EL (cell line): ENCODE measurements at regions not wholly inside any gene's neighbourhood (a gene's known extent, or its start where the extent isn't known, plus 50 kb on each side); places are given as distances from the start of the nearest gene placed in this dataset.

Source experiments
- DNase-seq: peaks from one replicate; pipeline ENCODE4 v3.0.0-alpha.2; 2016

- no peak for DNase-seq
Observed at GRCh38 chr15:89421219-89421618, 75.2 kb downstream of the RHCG start.

DNA sequence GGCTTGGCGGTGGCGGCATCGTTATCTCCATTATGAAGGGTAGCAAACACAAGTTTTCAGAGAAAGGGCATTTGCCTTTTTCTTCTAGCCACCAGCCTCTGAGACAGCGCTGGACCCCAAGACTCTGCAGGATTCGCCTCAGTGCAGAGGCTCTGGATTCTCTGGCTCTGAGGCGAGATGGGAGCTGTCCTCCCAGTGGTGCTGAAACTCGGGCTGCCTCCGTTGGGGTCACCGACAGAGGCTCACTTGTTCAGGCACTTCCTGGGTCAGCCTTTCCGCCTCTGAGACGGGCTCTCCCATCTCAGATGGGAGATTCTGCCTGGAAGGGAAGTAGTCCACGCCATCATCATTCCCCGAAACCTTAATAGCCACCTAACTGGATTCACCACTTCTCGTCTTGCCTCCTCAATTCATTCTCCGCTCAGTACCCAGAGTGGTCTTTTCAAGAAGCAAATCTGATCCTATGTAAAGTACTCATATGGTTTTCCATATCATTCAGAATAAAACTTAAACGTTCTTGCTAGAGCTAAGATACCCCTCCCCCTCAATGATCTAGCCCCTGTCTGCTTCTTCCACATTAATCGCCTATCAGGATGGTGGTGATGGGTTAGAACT is 76.9 kb downstream of the RHCG start:
- peak; percentile 45 for DNase-seq

GRCh38 chr15:89417206-89417725 is 79.1 kb downstream of the RHCG start:
- DNase-seq = no peak

DNA sequence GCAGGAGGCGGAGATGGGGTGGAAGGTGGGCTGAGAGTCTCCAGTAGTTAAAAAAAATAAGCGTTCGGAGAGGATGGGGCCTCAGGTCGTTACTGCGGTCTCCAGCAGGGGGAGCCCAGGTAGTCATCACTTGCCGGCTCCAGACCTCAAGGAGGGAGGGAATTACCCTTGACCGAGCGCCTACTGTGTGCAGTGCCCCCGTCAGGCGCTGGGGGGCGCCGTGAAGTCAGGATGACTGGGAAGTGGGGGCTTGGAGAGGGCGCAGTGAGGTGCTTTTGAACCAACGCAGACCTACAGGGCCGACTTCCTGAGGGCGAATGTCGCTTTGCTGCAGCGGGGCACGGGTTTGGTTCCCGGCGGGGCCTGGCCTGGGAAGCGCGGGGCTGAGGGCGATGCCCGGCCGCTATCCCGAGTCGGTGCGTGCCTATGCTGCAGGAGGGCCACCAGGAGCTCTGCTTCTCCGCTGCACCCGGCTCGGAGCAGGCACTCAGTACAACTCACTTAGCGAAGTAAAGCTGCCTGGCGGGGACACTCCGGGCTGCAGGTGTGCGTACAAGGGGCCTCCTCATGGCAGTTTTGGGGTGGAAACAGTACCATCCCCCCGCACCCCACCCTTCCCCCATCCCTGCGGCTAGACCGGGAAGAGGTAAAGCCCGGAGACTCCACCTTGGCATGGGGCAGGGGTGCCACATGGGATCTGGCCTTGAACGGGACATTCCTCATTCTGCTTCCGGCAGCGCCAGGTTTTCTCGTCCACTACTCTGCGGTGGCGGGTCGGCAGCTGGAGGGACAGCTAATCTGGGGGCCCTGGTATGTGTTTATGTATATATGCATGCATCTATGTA is 79.8 kb downstream of the RHCG start:
- peak; percentile 77 for DNase-seq

DNA sequence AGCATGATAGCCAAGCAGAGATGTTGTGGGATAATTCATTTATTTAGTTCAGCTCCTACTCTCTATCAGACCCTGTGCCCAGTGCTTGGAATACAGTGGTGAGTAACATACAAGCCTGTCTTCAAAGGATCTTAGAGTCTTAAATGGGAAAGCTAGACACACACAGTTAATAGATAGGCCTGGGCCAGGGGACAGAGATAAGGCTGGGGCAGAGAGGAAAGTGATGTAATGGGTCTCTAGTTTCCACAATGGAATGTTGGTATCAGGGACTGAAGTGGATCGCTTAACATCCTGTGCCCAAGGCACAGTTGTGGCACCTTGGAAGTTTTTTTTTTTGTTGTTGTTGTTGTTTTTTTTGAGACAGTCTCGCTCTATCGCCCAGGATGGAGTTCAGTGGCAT is 79.9 kb upstream of the POLG start:
- DNase-seq = no peak

DNA sequence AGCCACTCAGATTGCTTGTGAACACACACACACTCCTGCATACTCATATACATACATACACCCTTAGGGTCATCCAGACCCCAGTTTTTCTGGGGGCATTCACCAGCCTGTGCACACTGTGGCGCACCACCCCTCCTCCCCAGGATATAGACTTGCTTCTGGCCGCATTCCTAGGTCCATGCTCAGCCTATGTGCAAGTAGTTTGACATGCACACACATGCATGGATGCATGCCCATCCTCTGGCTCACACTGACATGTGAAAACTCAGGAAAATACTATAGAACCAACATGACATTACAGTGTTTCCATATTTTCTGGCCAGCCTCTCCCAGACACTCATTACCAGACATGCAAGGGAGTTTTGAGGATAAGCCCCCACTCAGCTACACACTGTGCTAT is 79.3 kb upstream of the POLG start:
- no peak for DNase-seq

DNA sequence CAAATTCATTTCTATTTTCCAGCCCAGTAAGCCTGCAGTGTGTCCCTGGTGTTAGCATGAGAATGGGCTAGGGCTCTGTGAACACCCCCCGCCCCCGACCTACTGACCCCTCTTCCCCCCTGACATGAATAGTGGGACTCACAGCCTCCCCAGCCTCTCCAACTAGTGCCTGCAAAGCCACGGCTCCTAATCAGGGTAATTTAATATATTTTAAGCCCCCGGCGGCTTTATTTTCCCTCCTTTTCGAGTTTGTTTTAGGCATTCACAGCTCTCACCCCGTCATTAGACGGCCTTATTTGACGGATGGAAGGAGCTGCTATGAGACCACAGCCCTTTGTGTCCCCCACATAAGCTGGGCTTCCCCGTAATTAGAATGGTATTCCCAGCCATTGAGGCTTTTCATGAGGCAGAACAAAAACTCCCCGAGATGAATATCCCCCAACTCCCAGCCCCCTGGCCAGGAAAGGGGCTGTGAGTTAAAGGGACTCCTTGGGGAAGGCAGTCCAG is 78.3 kb upstream of the POLG start:
- DNase-seq = no peak

GRCh38 chr15:89410039-89410435 is 75.4 kb upstream of the POLG start:
- DNase-seq = no peak

- peak; percentile 10 for DNase-seq
Observed at GRCh38 chr15:89409184-89410038, 74.8 kb upstream of the POLG start.

DNA sequence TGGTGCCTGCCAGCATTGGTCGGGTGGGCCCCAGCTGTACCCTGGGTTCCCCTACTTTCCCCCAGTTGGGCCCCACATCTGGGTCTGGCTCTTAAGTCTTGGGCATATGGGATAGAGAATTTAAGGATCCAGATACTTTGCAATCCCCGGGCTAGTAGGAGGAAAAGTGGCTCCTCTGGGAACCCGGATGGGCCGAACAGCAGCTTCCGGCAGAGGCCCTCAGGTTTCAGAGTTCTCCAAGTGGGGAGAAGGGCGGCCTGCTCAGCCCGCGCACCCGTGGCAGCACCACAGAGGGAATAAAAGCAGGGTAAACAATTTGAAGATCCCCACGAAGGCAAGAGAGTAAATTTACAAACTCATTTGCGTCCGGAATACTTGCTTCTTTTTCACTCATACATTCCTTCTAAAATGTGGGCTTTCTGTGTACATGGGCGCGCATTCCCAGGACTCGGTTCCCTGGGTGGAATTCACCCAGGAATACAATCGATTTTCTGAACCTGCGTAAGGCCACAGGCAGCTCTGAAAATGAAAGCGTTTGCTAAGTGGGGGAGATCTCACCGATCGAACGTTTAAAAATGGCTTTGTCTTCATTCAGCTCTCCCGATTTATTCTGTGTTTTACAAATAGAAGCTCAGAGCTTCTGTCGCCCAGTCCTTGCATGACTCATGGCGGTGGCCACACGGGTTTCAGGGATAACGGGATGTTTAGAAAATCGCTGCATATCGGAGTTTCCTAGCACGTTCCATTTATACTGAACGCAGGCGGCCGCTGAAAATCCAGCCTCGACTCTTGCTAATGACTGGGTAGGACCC is 74.0 kb upstream of the POLG start:
- DNase-seq = peak; percentile 36

DNA sequence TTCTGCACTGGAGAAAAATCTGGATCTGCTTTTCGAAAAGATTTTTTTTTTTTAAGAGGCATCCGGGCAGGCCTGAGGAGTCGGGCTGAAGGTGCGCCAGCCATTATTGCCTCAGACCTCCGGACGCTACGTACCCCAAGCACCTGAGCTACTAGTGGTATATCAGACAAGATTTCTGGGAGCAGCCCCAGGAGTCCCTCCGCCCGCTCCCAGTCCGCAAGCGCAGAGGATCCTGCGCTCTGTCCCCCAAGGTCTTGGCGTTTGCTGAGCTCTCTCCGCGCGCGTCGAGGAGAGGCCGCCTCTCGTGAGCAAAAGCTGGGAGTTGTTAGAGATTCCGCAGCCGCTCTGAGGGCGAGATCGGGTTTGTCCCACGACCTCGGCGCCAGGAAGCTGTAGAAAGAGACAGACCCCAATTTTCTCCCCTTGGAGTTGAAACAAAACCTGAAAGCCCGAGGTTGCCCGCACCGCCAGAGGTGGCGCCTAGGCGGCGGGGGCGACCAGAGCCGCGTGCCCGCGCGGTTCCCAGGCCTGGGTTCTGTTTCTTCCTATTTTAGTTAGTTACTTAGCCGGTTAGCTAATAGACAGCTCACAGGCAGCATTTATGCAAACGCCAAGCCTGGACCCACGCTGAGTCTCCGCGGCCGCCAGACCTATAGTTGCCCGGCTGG is 72.5 kb upstream of the POLG start:
- peak; percentile 18 for DNase-seq

DNA sequence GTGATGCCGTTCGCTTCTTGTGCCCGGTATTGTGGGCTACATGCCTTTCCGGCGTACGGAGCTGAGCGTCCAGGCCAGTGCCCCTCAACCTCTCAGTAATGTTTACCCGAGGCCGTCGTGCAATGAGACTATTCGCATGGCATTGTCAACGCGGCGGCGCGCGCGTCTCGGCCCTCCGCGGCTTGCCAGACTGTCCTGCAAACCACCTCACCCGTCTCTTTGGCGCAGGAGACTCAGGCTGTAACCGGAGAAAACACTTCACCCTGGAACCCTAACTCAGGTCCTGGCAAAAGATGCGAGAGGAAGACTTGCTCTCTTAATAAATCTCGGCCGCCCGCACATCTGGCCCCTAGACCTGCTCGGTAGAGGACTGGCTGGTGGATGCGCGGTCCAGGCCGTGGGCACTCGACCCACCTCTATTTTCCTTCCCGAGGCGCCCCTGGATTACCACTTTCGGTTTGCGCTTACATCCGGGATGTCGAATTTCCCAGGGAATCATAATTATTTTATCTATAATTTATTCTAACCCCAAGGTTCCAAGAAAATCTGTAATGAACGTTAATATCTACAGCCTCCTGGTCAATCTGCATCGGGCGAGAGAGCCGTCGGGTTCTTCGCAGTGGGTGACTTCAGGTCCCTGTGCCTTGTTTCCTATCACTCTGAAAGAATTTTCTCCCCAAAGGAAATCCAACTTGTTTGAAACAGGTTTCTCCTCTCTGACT is 71.8 kb upstream of the POLG start:
- DNase-seq = peak; percentile 29

GRCh38 chr15:89405494-89405893 is 70.9 kb upstream of the POLG start:
- no peak for DNase-seq

GRCh38 chr15:89404023-89404422 is 69.4 kb upstream of the POLG start:
- DNase-seq = no peak

DNA sequence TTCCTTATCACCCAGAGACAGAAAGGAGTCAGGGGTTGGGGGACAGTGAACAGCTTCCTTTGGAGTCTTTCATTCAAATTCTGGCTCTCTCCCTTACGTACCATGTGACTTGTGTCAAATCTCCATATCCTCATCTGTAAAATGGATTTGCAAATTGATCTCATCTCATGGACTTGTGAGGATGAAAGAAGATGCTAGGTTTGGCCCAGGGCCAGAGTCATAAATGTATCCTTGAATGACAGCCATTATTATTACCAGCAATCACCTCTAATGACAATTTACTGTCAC is 67.8 kb upstream of the POLG start:
- no peak for DNase-seq

DNA sequence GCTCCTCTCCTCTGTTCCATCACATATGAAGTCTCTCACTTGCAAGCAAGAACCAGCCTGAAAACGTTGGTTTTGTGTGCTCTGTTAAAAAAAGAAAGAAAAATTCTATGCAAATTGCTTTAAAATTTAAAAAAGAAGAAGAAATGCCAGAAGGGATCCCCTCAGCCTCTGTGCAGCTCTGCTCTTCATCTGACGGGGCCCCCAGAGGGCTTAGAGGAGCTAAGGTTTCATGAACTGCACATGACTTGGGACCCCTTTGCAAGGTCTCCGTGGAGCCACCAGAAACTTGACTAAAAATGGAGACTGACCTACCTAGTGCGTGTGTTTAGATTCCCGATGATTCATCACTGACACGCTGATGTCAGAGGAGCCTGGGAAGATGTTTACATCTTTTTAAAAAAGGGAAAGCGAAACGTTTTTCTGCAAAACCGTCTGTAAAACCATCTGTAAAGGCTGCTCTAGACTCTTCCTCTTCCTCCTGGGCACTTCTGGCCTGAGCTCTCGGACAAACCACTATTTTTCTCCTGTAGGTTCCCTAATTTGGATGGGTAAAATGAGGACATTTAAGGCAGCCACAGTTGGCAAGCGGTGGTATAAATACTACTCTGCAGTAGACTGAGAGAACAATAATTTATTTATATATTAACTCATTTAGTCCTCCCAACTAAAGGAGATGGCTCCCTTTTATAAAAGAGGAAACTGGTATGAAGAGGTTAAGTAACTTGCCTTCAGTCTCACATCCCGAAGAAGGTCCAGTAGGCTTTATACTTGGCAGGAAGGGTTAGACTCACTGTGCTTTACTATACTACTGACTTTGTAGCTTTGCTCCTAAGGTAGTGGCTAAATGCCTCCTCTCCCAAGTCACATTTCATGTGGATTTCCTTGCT is 67.2 kb upstream of the POLG start:
- DNase-seq = peak; percentile 78

- DNase-seq = no peak
Observed at GRCh38 chr15:89400782-89401545, 66.3 kb upstream of the POLG start.

- DNase-seq = peak; percentile 10
Observed at GRCh38 chr15:89400116-89400781, 65.6 kb upstream of the POLG start.
